GM12878 (cell line): ENCODE measurements at regions not wholly inside any gene's neighbourhood (a gene's known extent, or its start where the extent isn't known, plus 50 kb on each side); places are given as distances from the start of the nearest gene placed in this dataset.

Experiments
- ATAC-seq: fragments of 200-7000 bp; cut with Tn5 transposase; 3 replicates; pipeline ENCODE4 v1.9.1; 2020; ENCODE audit warnings: mild to moderate bottlenecking, moderate library complexity
- BruUV-seq: library from RNA; stranded (reverse); fragments of 400-500 nt; replicated peaks from 2 replicates; lab custom pipeline; 2021; lab: Mats Ljungman, UMichigan
- CTCF ChIA-PET: fragments of 300-600 bp; sonication (Branson Sonifier 250); formaldehyde crosslinking; extraction: SDS; loops from one replicate; lab custom pipeline; 2021; ENCODE audit warnings: inconsistent platforms; lab: Yijun Ruan, JAX
- POLR2A ChIA-PET: fragments of 350-600 bp; formaldehyde crosslinking; extraction: SDS; loops from one replicate; lab custom pipeline; 2021; ENCODE audit warnings: inconsistent platforms; lab: Charles Lee
- RAD21 ChIA-PET: fragments of 300-600 bp; sonication (Branson Sonifier 250); formaldehyde crosslinking; loops from one replicate; lab custom pipeline; 2023; ENCODE audit warnings: antibody characterized with exemption; ENCODE audit not compliant: unreplicated experiment; lab: Charles Lee
- SMC1A ChIA-PET: fragments of 300-600 bp; sonication (Branson Sonifier 250); formaldehyde crosslinking; loops from one replicate; lab custom pipeline; 2023; ENCODE audit not compliant: unreplicated experiment, uncharacterized antibody; lab: Charles Lee
- DNase-seq: peaks from one replicate; pipeline ENCODE4 v3.0.0-alpha.2; 2011; ENCODE audit warnings: low read depth, low spot score
- FAIRE-seq: peaks from 3 replicates; lab custom pipeline; 2011; peaks lifted over from hg19 to GRCh38; lab: Jason Lieb, UNC
- H2AFZ ChIP-seq: 2 replicates; pipeline ENCODE4 v1.6.0; 2011; ENCODE audit warnings: low read depth, low read length, control low read depth; ENCODE audit not compliant: control insufficient read depth
- H3K27ac ChIP-seq: 2 replicates; pipeline ENCODE4 v1.5.1; 2011; ENCODE audit warnings: control low read depth; ENCODE audit not compliant: control insufficient read depth, insufficient read depth
- H3K27me3 ChIP-seq, 2 experiments: replicated peaks in 1 of 2; 2 replicates each; pipeline versions ENCODE4 v1.6.0 to v1.6.1; 2011; ENCODE audit warnings: low read length in 1 of 2; ENCODE audit not compliant: control insufficient read depth in 2 of 2, insufficient read depth in 2 of 2
- H3K36me3 ChIP-seq, 2 experiments: 2 replicates each; pipeline ENCODE4 v1.5.1; 2011; ENCODE audit warnings: low read length in 1 of 2; ENCODE audit not compliant: control insufficient read depth in 2 of 2, insufficient read depth in 2 of 2
- H3K4me1 ChIP-seq: 2 replicates; pipeline ENCODE4 v1.6.1; 2011; ENCODE audit warnings: mild to moderate bottlenecking, low read length, moderate library complexity, mixed read lengths; ENCODE audit not compliant: control insufficient read depth, insufficient read depth
- H3K4me2 ChIP-seq: 2 replicates; pipeline ENCODE4 v1.6.0; 2011; ENCODE audit warnings: control low read depth; ENCODE audit not compliant: control insufficient read depth, insufficient read depth
- H3K4me3 ChIP-seq: fragments of 200-600 bp; sonication (generic); 2 replicates; pipeline ENCODE4 v1.5.1; 2016
- H3K79me2 ChIP-seq: 2 replicates; pipeline ENCODE4 v1.6.0; 2011; ENCODE audit warnings: low read length; ENCODE audit not compliant: control insufficient read depth, insufficient read depth
- H3K9ac ChIP-seq: 2 replicates; pipeline ENCODE4 v1.8.0; 2011; ENCODE audit warnings: low read length, control low read depth, mixed read lengths; ENCODE audit not compliant: control insufficient read depth, insufficient read depth
- H3K9me3 ChIP-seq: replicated peaks from 3 replicates; pipeline ENCODE4 v1.5.1; 2011; ENCODE audit warnings: mild to moderate bottlenecking, low read length; ENCODE audit not compliant: control insufficient read depth, insufficient read depth
- H4K20me1 ChIP-seq: 2 replicates; pipeline ENCODE4 v1.6.0; 2011; ENCODE audit not compliant: control insufficient read depth, insufficient read depth
- E4F1 ChIP-seq: fragments of 450-650 bp; IDR thresholded peaks from 2 replicates; pipeline ENCODE4 v1.6.1; 2018; ENCODE audit warnings: borderline replicate concordance, mild to moderate bottlenecking; ENCODE audit not compliant: partially characterized antibody
- GABPA ChIP-seq: IDR thresholded peaks from 2 replicates; pipeline ENCODE4 v1.6.1; 2014; ENCODE audit warnings: antibody characterized with exemption, low read depth, mild to moderate bottlenecking, inconsistent platforms
- IKZF2 ChIP-seq, 2 experiments: fragments of 450-650 bp; IDR thresholded peaks; 2 replicates each; pipeline ENCODE4 v1.6.1; 2017; ENCODE audit warnings: mild to moderate bottlenecking in 2 of 2, moderate library complexity in 2 of 2
- IRF5 ChIP-seq: fragments of 450-650 bp; IDR thresholded peaks from 2 replicates; pipeline ENCODE4 v1.6.1; 2017; ENCODE audit warnings: borderline replicate concordance
- JUND ChIP-seq: IDR thresholded peaks from 2 replicates; pipeline ENCODE4 v1.6.1; 2012; ENCODE audit warnings: low read depth, mild to moderate bottlenecking, low read length, improper control_type of control experiment, moderate library complexity
- NBN ChIP-seq: fragments of 450-650 bp; IDR thresholded peaks from 2 replicates; pipeline ENCODE4 v1.6.1; 2016
- NFYB ChIP-seq: IDR thresholded peaks from 2 replicates; pipeline ENCODE4 v1.6.1; 2011; ENCODE audit warnings: low read depth, mild to moderate bottlenecking, low read length, improper control_type of control experiment, moderate library complexity; ENCODE audit not compliant: insufficient read depth
- NRF1 ChIP-seq: conservative IDR thresholded peaks from 2 replicates; pipeline ENCODE4 v1.6.1; 2011; ENCODE audit warnings: mild to moderate bottlenecking, low read depth, low read length, improper control_type of control experiment
- SPI1 ChIP-seq: IDR thresholded peaks from 2 replicates; pipeline ENCODE4 v1.6.1; 2011; ENCODE audit warnings: low read depth, mild to moderate bottlenecking, low read length, moderate library complexity, borderline replicate concordance; ENCODE audit not compliant: insufficient read depth
- ZBTB40 ChIP-seq: fragments of 450-650 bp; IDR thresholded peaks from 2 replicates; pipeline ENCODE4 v1.6.1; 2016; ENCODE audit warnings: mild to moderate bottlenecking, moderate library complexity, borderline replicate concordance
- ZNF274 ChIP-seq: IDR thresholded peaks from one replicate; pipeline ENCODE4 v1.8.0; 2011; ENCODE audit not compliant: insufficient read length, insufficient read depth
- ZNF687 ChIP-seq: fragments of 450-650 bp; IDR thresholded peaks from 2 replicates; pipeline ENCODE4 v1.6.1; 2017; ENCODE audit warnings: mild to moderate bottlenecking, moderate library complexity
- WGBS: methylation state at CpG from one replicate; pipeline ENCODE4 v1.1.6; 2016; ENCODE audit warnings: low lambda C conversion rate; ENCODE audit not compliant: insufficient replicate concordance, insufficient coverage; ENCODE audit errors: missing lambda C conversion rate; 5-methylcytosine and 5-hydroxymethylcytosine counted together
- in situ Hi-C: fragments of 300-500 bp; cut with MboI; formaldehyde crosslinking; loops from 9 replicates; pipeline ENCODE4 v1.14.3; 2018; ENCODE audit warnings: mixed read lengths
- intact Hi-C: fragments of 100-400 bp; cut with micrococcal nuclease; formaldehyde crosslinking; loops from one replicate; pipeline ENCODE4 v1.14.2; 2022; ENCODE audit not compliant: unreplicated experiment

GRCh38 chr16:54586474-54587175 lies 300.0 kb upstream of the IRX3 start:
- H3K27ac ChIP-seq = no peak overlapping the region
- POLR2A ChIA-PET = no interaction called here
- no TSS peak for BruUV-seq
- SMC1A ChIA-PET = no interaction called here
- no peaks in the 10 kb centered on the region for H3K4me1 ChIP-seq
- no peak overlapping the region for H3K4me2 ChIP-seq
- RAD21 ChIA-PET = no interaction called here
- no peaks in the 10 kb centered on the region for H3K36me3 ChIP-seq
- no peaks in the 10 kb centered on the region for H3K27me3 ChIP-seq
- CTCF ChIA-PET = no interaction called here
- H3K4me3 ChIP-seq = no peak overlapping the region
- no peak for FAIRE-seq
- intact Hi-C loops (no loop called here), in situ Hi-C loops (no loop called here)
- no peaks in the 10 kb centered on the region for H4K20me1 ChIP-seq
- no peak overlapping the region for H2AFZ ChIP-seq
- DNase-seq = no peak
- no peak for ATAC-seq
- 37% methylated on average over 4 of the region's 4 CpGs for WGBS
- H3K9me3 ChIP-seq = no peaks in the 10 kb centered on the region
- no peaks in the 10 kb centered on the region for H3K79me2 ChIP-seq
- H3K9ac ChIP-seq = no peak overlapping the region
- TF ChIP-seq NFYB = no peak
- TF ChIP-seq JUND = no peak
- no peak for TF ChIP-seq E4F1
- no peak for TF ChIP-seq IKZF2 (IDR thresholded peaks at IDR 0.05)
- TF ChIP-seq NBN = no peak
- TF ChIP-seq ZNF274 = no peak
- no peak for TF ChIP-seq SPI1
- TF ChIP-seq GABPA = no peak
- TF ChIP-seq NRF1 = no peak
- TF ChIP-seq ZNF687 = no peak
- no peak for TF ChIP-seq IRF5
- TF ChIP-seq ZBTB40 = no peak
